HG03442 (cell line): ENCODE measurements at regions not wholly inside any gene's neighbourhood (a gene's known extent, or its start where the extent isn't known, plus 50 kb on each side); places are given as distances from the start of the nearest gene placed in this dataset.
"Not testable (repeated sequence)": the region's sequence is repeated elsewhere in the genome, so short reads cannot be mapped to it uniquely, and the experiment has no call there.

Source experiments
- ATAC-seq: cut with Tn5 transposase; IDR thresholded peaks from one replicate; pipeline ENCODE4 v1.9.1; 2021; ENCODE audit warnings: mild to moderate bottlenecking, moderate library complexity; ENCODE audit not compliant: unreplicated experiment

- ATAC-seq, result no peak
Measured at GRCh38 chr13:64527561-64527960, 2702.6 kb downstream of the PCDH9 start.

- no peak for ATAC-seq
Measured at GRCh38 chr13:64525687-64526086, 2704.4 kb downstream of the PCDH9 start.

GRCh38 chr13:64510747-64511146 lies 2719.4 kb downstream of the PCDH9 start:
- no peak for ATAC-seq

GRCh38 chr13:64506246-64506645 lies 2723.9 kb downstream of the PCDH9 start:
- no peak for ATAC-seq

- no peak for ATAC-seq
Measured at GRCh38 chr13:64505336-64505910, 2724.7 kb downstream of the PCDH9 start.

- ATAC-seq, result no peak
Measured at GRCh38 chr13:64488731-64489130, 2741.4 kb downstream of the PCDH9 start.

GRCh38 chr13:64482373-64482772 lies 2747.8 kb downstream of the PCDH9 start:
- no peak for ATAC-seq

GRCh38 chr13:64480672-64481071 lies 2749.5 kb downstream of the PCDH9 start:
- ATAC-seq, result no peak

- no peak for ATAC-seq
Measured at GRCh38 chr13:64480211-64480610, 2749.9 kb downstream of the PCDH9 start.

GRCh38 chr13:64477146-64477545 lies 2753.0 kb downstream of the PCDH9 start:
- no peak for ATAC-seq

- ATAC-seq, result not testable (repeated sequence)
Measured at GRCh38 chr13:64476041-64476568, 2754.0 kb downstream of the PCDH9 start.

GRCh38 chr13:64471916-64472315 lies 2758.2 kb downstream of the PCDH9 start:
- no peak for ATAC-seq

GRCh38 chr13:64470751-64471150 lies 2759.4 kb downstream of the PCDH9 start:
- ATAC-seq, result no peak

- no peak for ATAC-seq
Measured at GRCh38 chr13:64459778-64460177, 2770.4 kb downstream of the PCDH9 start.

GRCh38 chr13:64457976-64458375 lies 2772.2 kb downstream of the PCDH9 start:
- ATAC-seq, result no peak

GRCh38 chr13:64455124-64455523 lies 2775.0 kb downstream of the PCDH9 start:
- no peak for ATAC-seq

- no peak for ATAC-seq
Measured at GRCh38 chr13:64453831-64454230, 2776.3 kb downstream of the PCDH9 start.

GRCh38 chr13:64446372-64446771 lies 2783.8 kb downstream of the PCDH9 start:
- no peak for ATAC-seq

- no peak for ATAC-seq
Measured at GRCh38 chr13:64441740-64442139, 2788.4 kb downstream of the PCDH9 start.

GRCh38 chr13:64438084-64438483 lies 2792.1 kb downstream of the PCDH9 start:
- ATAC-seq, result no peak

GRCh38 chr13:64429691-64430090 lies 2800.4 kb downstream of the PCDH9 start:
- ATAC-seq, result no peak

- ATAC-seq, result no peak
Measured at GRCh38 chr13:64428196-64428595, 2801.9 kb downstream of the PCDH9 start.

- ATAC-seq, result no peak
Measured at GRCh38 chr13:64423467-64423866, 2806.7 kb downstream of the PCDH9 start.
